GM12865 (cell line): ENCODE measurements at regions not wholly inside any gene's neighbourhood (a gene's known extent, or its start where the extent isn't known, plus 50 kb on each side); places are given as distances from the start of the nearest gene placed in this dataset.

Source experiments
- DNase-seq: peaks from one replicate; pipeline ENCODE4 v3.0.0; 2010; ENCODE audit warnings: low read depth
- H3K4me3 ChIP-seq: 2 replicates; pipeline ENCODE4 v1.5.1; 2011; ENCODE audit warnings: mild to moderate bottlenecking, low read depth, low read length, control low read depth
- TF ChIP-seq, protein P1 (sequence below): IDR thresholded peaks from 2 replicates; pipeline ENCODE4 v1.5.1; 2011; ENCODE audit warnings: low read length, control low read depth, low read depth, inconsistent platforms; ENCODE audit not compliant: insufficient read depth; ENCODE audit errors: missing control alignments

GRCh38 chr6:105794239-105794638 lies 291.9 kb upstream of the PRDM1 start:
- H3K4me3 ChIP-seq: no peak overlapping the region

GRCh38 chr6:105793130-105793529 lies 293.0 kb upstream of the PRDM1 start:
- H3K4me3 ChIP-seq: no peak overlapping the region
- TF ChIP-seq, protein P1, sequence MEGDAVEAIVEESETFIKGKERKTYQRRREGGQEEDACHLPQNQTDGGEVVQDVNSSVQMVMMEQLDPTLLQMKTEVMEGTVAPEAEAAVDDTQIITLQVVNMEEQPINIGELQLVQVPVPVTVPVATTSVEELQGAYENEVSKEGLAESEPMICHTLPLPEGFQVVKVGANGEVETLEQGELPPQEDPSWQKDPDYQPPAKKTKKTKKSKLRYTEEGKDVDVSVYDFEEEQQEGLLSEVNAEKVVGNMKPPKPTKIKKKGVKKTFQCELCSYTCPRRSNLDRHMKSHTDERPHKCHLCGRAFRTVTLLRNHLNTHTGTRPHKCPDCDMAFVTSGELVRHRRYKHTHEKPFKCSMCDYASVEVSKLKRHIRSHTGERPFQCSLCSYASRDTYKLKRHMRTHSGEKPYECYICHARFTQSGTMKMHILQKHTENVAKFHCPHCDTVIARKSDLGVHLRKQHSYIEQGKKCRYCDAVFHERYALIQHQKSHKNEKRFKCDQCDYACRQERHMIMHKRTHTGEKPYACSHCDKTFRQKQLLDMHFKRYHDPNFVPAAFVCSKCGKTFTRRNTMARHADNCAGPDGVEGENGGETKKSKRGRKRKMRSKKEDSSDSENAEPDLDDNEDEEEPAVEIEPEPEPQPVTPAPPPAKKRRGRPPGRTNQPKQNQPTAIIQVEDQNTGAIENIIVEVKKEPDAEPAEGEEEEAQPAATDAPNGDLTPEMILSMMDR: peak; percentile 6
- DNase-seq: peak; percentile 69

More at GRCh38 chr6:105794239-105794638, 291.9 kb upstream of the PRDM1 start:
- no peak for DNase-seq
- TF ChIP-seq, protein P1: no peak

GRCh38 chr6:105791583-105792318 lies 294.4 kb upstream of the PRDM1 start:
- DNase-seq: peak; percentile 64
- no peak overlapping the region for H3K4me3 ChIP-seq
- TF ChIP-seq, protein P1: no peak

DNA sequence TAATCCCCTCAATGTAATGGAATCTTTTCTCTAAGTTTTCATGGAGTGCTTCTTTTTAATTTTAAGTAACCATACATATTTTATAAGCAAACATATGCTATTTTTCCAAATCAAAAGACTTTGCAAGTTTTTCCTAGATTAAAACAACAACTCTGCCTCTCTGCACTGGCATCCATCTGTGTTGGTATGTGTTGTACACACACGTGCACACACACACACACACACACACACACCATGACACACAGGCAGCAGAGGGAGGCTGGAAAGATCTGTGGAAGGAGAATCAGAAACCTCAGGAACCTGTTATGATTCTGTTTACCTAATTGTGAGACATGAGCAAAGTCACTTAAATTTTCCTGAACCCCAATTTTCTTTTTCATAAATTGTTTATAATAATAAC lies 295.0 kb upstream of the PRDM1 start:
- DNase-seq: no peak
- no peak overlapping the region for H3K4me3 ChIP-seq
- TF ChIP-seq, protein P1: no peak

DNA sequence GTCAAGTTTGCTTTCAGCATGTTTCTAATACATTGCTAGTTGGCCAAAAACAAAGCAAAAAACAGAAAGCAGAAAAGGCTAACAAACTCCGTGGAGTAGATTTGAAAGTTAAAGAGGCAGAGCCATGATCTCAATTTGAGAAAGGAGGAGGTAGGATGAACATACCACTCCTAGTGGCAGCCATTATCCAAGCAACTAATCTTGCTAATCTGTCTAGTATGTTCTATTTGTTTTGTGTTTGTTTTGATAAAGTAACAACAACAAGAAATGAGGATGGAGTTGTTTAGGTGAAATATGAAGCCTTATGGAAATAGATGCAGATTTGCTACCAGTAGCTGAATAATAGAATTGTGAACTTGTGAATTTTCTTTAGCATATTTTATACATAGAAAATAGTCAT lies 295.5 kb upstream of the PRDM1 start:
- DNase-seq: no peak
- H3K4me3 ChIP-seq: no peak overlapping the region
- TF ChIP-seq, protein P1: no peak

DNA sequence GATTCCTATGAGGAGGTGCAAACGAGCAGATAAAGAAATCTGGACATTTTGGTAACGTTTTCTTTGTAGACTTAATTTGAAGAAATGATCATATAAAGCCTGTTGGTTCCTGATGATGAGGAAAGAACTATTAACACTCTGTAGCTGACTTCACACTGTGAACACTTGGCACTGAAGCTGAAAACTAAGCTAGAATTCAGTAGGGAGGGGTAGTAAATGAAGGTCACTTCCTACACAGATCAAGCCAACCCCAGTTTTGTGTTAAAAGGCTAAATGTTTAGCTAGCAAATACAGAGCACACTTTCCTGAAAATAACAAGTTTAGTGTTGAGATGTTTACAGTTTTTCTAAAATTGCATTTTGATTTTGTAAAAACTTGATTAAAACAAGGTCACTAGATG lies 296.2 kb upstream of the PRDM1 start:
- H3K4me3 ChIP-seq: no peak overlapping the region
- no peak for DNase-seq
- TF ChIP-seq, protein P1: no peak

DNA sequence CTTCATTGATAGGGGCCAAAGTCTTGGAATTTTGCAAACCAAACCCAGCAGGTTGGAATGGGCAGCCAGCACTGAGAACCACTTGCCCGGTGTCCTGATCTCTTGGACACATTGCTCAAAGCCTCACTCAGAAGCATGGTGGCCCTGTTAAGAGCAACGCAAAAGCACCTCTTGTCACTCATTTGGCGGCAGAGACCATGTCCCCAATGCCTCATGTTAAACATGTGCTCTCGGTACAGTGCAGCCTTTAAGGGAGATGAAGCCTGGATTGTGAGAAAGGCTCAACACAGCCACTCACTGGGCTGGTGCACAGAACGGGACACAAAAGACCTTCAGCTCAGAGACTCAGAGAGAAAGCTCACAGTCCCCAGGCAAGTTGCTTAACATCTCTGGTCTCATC lies 298.4 kb upstream of the PRDM1 start:
- no peak for DNase-seq
- TF ChIP-seq, protein P1: no peak
- H3K4me3 ChIP-seq: no peak overlapping the region
